ENCODE measurements at regions not wholly inside any gene's neighbourhood (a gene's known extent, or its start where the extent isn't known, plus 50 kb on each side); places are given as distances from the start of the nearest gene placed in this dataset.

- Histone ChIP-seq H3K27ac (ENCODE audit: low read depth, low read length) (no peak overlapping the region), H3K36me3 (ENCODE audit: insufficient read depth, low read length) (no peaks in the 10 kb centered on the region), H3K4me1 (ENCODE audit: insufficient read depth, low read length) (no peaks in the 10 kb centered on the region), H3K9me3 (ENCODE audit: insufficient read depth, low read depth, low read length) (no peaks in the 10 kb centered on the region), H3K27me3 (ENCODE audit: insufficient read depth, low read length) (no peaks in the 10 kb centered on the region), H4K20me1 (ENCODE audit: insufficient read depth, low read length) (no peaks in the 10 kb centered on the region), H3K79me2 (ENCODE audit: insufficient read depth, low read length) (no peaks in the 10 kb centered on the region), H3K9ac (ENCODE audit: low read length) (no peak overlapping the region), H3K4me2 (ENCODE audit: low read length) (no peak overlapping the region), H3K4me3 (ENCODE audit: insufficient read depth, low read depth, low read length) (no peak overlapping the region), H2AFZ (ENCODE audit: low read depth, low read length) (no peak overlapping the region)
- FAIRE-seq (no peak), DNase-seq (ENCODE audit: low read depth) (no peak)
- Mint-ChIP-seq H3K9me3 (ENCODE audit: unreplicated experiment) (no peaks in the 10 kb centered on the region), H3K4me1 (ENCODE audit: low read depth, unreplicated experiment) (peaks cover 11% of the 10 kb centered on the region), H3K36me3 (ENCODE audit: low read depth, unreplicated experiment) (peaks cover 2% of the 10 kb centered on the region), H3K27ac (ENCODE audit: unreplicated experiment) (no peak overlapping the region), H3K27me3 (ENCODE audit: low read depth, unreplicated experiment) (no peaks in the 10 kb centered on the region), H3K4me3 (ENCODE audit: unreplicated experiment) (no peak overlapping the region)
- no peak for TF ChIP-seq CTCF (IDR thresholded peaks at IDR 0.05; ENCODE audit: insufficient read depth, low read depth, low read length)
Measured at GRCh38 chr6:85348643-85349042, 101.2 kb upstream of the NT5E start.

GRCh38 chr6:85347812-85348211 is 102.1 kb upstream of the NT5E start:
- H3K27ac ChIP-seq (ENCODE audit: low read depth, low read length): no peak overlapping the region
- H3K27me3 Mint-ChIP-seq (ENCODE audit: low read depth, unreplicated experiment): no peaks in the 10 kb centered on the region
- H2AFZ ChIP-seq (ENCODE audit: low read depth, low read length): no peak overlapping the region
- no peak overlapping the region for H3K9ac ChIP-seq (ENCODE audit: low read length)
- no peaks in the 10 kb centered on the region for H3K4me1 ChIP-seq (ENCODE audit: insufficient read depth, low read length)
- H3K4me3 Mint-ChIP-seq (ENCODE audit: unreplicated experiment): no peak overlapping the region
- FAIRE-seq: no peak
- H4K20me1 ChIP-seq (ENCODE audit: insufficient read depth, low read length): no peaks in the 10 kb centered on the region
- DNase-seq (ENCODE audit: low read depth): no peak
- no peak overlapping the region for H3K4me3 ChIP-seq (ENCODE audit: insufficient read depth, low read depth, low read length)
- H3K36me3 Mint-ChIP-seq (ENCODE audit: low read depth, unreplicated experiment): peaks cover 2% of the 10 kb centered on the region
- no peaks in the 10 kb centered on the region for H3K36me3 ChIP-seq (ENCODE audit: insufficient read depth, low read length)
- no peaks in the 10 kb centered on the region for H3K27me3 ChIP-seq (ENCODE audit: insufficient read depth, low read length)
- no peaks in the 10 kb centered on the region for H3K9me3 Mint-ChIP-seq (ENCODE audit: unreplicated experiment)
- H3K4me2 ChIP-seq (ENCODE audit: low read length): no peak overlapping the region
- no peak for TF ChIP-seq CTCF (IDR thresholded peaks at IDR 0.05; ENCODE audit: insufficient read depth, low read depth, low read length)
- TF ChIP-seq EZH2 (IDR thresholded peaks at IDR 0.05; ENCODE audit: insufficient read depth, low read length): no peak
- H3K27ac Mint-ChIP-seq (ENCODE audit: unreplicated experiment): no peak overlapping the region
- H3K9me3 ChIP-seq (ENCODE audit: insufficient read depth, low read depth, low read length): no peaks in the 10 kb centered on the region
- no peaks in the 10 kb centered on the region for H3K79me2 ChIP-seq (ENCODE audit: insufficient read depth, low read length)
- peaks cover 11% of the 10 kb centered on the region for H3K4me1 Mint-ChIP-seq (ENCODE audit: low read depth, unreplicated experiment)

- no peaks in the 10 kb centered on the region for H3K36me3 ChIP-seq (ENCODE audit: insufficient read depth, low read length)
- H3K4me3 Mint-ChIP-seq (ENCODE audit: unreplicated experiment): no peak overlapping the region
- H3K4me1 ChIP-seq (ENCODE audit: insufficient read depth, low read length): no peaks in the 10 kb centered on the region
- no peak for DNase-seq (ENCODE audit: low read depth)
- H3K4me2 ChIP-seq (ENCODE audit: low read length): no peak overlapping the region
- no peaks in the 10 kb centered on the region for H3K9me3 ChIP-seq (ENCODE audit: insufficient read depth, low read depth, low read length)
- H3K4me3 ChIP-seq (ENCODE audit: insufficient read depth, low read depth, low read length): no peak overlapping the region
- TF ChIP-seq EZH2 (IDR thresholded peaks at IDR 0.05; ENCODE audit: insufficient read depth, low read length) (no peak), CTCF (IDR thresholded peaks at IDR 0.05; ENCODE audit: insufficient read depth, low read depth, low read length) (no peak)
- H3K9me3 Mint-ChIP-seq (ENCODE audit: unreplicated experiment): no peaks in the 10 kb centered on the region
- H3K4me1 Mint-ChIP-seq (ENCODE audit: low read depth, unreplicated experiment): peaks cover 11% of the 10 kb centered on the region
- no peaks in the 10 kb centered on the region for H3K27me3 Mint-ChIP-seq (ENCODE audit: low read depth, unreplicated experiment)
- no peaks in the 10 kb centered on the region for H3K27me3 ChIP-seq (ENCODE audit: insufficient read depth, low read length)
- no peak overlapping the region for H3K27ac ChIP-seq (ENCODE audit: low read depth, low read length)
- H3K79me2 ChIP-seq (ENCODE audit: insufficient read depth, low read length): no peaks in the 10 kb centered on the region
- H3K36me3 Mint-ChIP-seq (ENCODE audit: low read depth, unreplicated experiment): peaks cover 2% of the 10 kb centered on the region
- FAIRE-seq: no peak
- no peak overlapping the region for H3K27ac Mint-ChIP-seq (ENCODE audit: unreplicated experiment)
- no peak overlapping the region for H3K9ac ChIP-seq (ENCODE audit: low read length)
- no peaks in the 10 kb centered on the region for H4K20me1 ChIP-seq (ENCODE audit: insufficient read depth, low read length)
- no peak overlapping the region for H2AFZ ChIP-seq (ENCODE audit: low read depth, low read length)
Measured at GRCh38 chr6:85346196-85346595, 103.7 kb upstream of the NT5E start.
